ENCODE measurements at regions not wholly inside any gene's neighbourhood (a gene's known extent, or its start where the extent isn't known, plus 50 kb on each side); places are given as distances from the start of the nearest gene placed in this dataset.
"Not testable (repeated sequence)": the region's sequence is repeated elsewhere in the genome, so short reads cannot be mapped to it uniquely, and the experiment has no call there.

GRCh38 chr12:131335456-131335855 is 375.4 kb upstream of the SFSWAP start:
- peaks cover 0 to 7% (median 0%) of the 10 kb centered on the region in 11 donors for H3K9me3 ChIP-seq
- H3K36me3 ChIP-seq: no peaks in the 10 kb centered on the region
- 52 to 56% methylated on average over 4 of the region's 4 CpGs for WGBS, 2 donors
- H3K4me1 ChIP-seq: no peaks in the 10 kb centered on the region
- H3K27ac ChIP-seq: no peak overlapping the region
- DNase-seq (no peak), ATAC-seq (no peak)
- peaks cover 0 to 3% (median 0%) of the 10 kb centered on the region in 7 donors for H3K27me3 ChIP-seq
- intact Hi-C loops (cut with DNase I): no loop called here
- H3K4me3 ChIP-seq: no peak overlapping the region
- no peak for TF ChIP-seq CTCF (IDR thresholded peaks at IDR 0.05)

DNA sequence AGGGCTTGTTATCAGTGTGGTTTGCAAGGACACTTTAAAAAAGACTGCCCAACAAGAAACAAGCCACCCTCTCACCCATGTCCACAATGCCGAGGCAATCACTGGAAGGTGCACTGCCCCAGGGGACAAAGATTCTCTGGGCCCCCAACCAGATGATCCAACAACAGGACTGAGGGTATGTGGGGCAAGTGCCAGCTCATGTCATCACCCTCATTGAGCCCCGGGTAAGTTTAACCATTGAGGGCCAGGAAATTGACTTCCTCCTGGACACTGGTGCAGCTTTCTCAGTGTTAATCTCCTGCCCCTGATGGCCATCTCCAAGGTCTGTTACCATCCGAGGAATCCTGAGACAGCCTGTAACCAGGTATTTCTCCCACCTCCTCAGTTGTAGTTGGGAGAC is 373.0 kb upstream of the SFSWAP start:
- intact Hi-C loops (cut with DNase I): not testable (repeated sequence)
- WGBS, 2 donors: 57 to 58% methylated on average over 3 of the region's 3 CpGs

GRCh38 chr12:131340616-131341210 is 370.2 kb upstream of the SFSWAP start:
- no peak overlapping the region for H3K27ac ChIP-seq
- intact Hi-C loops (cut with DNase I): loop anchor here in 1 of 10 donors (5.0 kb wide), 1 partner anchor 282 kb away; no protein-coding TSS in a partner anchor
- TF ChIP-seq CTCF (IDR thresholded peaks at IDR 0.05): no peak
- no peaks in the 10 kb centered on the region for H3K9me3 ChIP-seq
- H3K4me1 ChIP-seq: no peaks in the 10 kb centered on the region
- H3K4me3 ChIP-seq: no peak overlapping the region
- WGBS, 2 donors: 69 to 75% methylated on average over 13 of the region's 13 CpGs
- DNase-seq: no peak
- no peak for ATAC-seq
- peaks cover 0 to 7% (median 0%) of the 10 kb centered on the region in 7 donors for H3K27me3 ChIP-seq
- H3K36me3 ChIP-seq: no peaks in the 10 kb centered on the region

More for the DNA sequence above, 373.0 kb upstream of the SFSWAP start:
- ATAC-seq, H3K4me1 ChIP-seq, H3K27me3 ChIP-seq, H3K9me3 ChIP-seq, H3K4me3 ChIP-seq, DNase-seq, H3K27ac ChIP-seq, H3K36me3 ChIP-seq: not testable (repeated sequence)

DNA sequence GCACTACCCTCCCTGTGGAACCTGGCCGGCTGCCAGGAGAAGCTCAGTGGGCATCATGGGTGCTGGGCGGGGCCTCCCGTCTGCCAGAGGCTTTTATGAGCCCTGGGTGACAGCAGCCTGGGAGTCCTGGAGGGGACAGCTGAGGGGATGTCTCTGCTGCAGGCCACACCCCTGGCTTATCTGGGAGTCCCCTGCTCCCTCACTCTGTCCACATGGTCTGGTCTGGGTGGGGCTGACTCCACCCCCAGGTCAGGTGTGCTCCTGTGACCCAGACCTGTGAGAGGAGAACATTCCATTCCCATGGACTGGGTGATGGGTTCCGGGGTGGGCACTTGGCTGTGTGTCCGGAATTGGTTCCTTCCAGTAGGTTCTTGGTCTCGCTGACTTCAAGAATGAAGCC is 369.3 kb upstream of the SFSWAP start:
- not testable (repeated sequence) for H3K27ac ChIP-seq, H3K4me1 ChIP-seq, H3K9me3 ChIP-seq, DNase-seq, ATAC-seq, H3K4me3 ChIP-seq, H3K36me3 ChIP-seq
- intact Hi-C loops (cut with DNase I): loop anchor here in 1 of 10 donors (5.0 kb wide), 1 partner anchor 281 kb away; no protein-coding TSS in a partner anchor
- peaks cover 0 to 11% (median 0%) of the 10 kb centered on the region in 7 donors for H3K27me3 ChIP-seq
- WGBS, 2 donors: 62 to 79% methylated on average over 5 to 6 of the region's 6 CpGs

DNA sequence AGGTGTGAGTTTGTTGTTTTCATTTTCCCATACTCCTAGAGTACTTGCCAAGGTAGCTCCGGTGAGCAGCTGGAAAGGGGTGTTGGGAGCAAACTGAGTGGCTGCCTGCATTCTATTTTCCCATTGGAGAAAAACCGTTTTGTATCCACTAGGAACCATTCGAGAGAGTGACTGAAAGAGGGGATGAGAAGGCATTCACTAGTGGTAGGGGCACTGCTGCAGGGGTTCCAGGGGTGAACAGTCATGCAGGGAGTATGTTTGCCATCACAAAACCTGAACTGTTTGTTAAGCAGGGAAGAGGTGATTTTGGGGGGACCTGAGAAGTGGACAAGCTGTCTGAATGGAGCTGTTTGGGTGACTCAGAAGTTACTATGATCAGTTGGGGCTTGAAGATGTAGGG is 367.5 kb upstream of the SFSWAP start:
- H3K9me3 ChIP-seq, H3K36me3 ChIP-seq, ATAC-seq, H3K4me1 ChIP-seq, DNase-seq, H3K4me3 ChIP-seq, H3K27ac ChIP-seq: not testable (repeated sequence)
- intact Hi-C loops (cut with DNase I): loop anchor here in 1 of 10 donors (5.0 kb wide), 1 partner anchor 279 kb away; no protein-coding TSS in a partner anchor
- peaks cover 0 to 12% (median 1%) of the 10 kb centered on the region in 7 donors for H3K27me3 ChIP-seq
- WGBS, 2 donors: 72 to 74% methylated on average over 3 of the region's 3 CpGs

- peaks cover 0 to 16% (median 11%) of the 10 kb centered on the region in 7 donors for H3K27me3 ChIP-seq
- not testable (repeated sequence) for H3K9me3 ChIP-seq, H3K4me1 ChIP-seq, DNase-seq, H3K36me3 ChIP-seq, H3K27ac ChIP-seq, H3K4me3 ChIP-seq
- intact Hi-C loops (cut with DNase I): loop anchor here in 6 of 10 donors (2.0 to 5.0 kb wide), 3 partner anchors 103 to 280 kb away; no protein-coding TSS in a partner anchor
- ATAC-seq: peak in 1 of 8 donors; percentile 13
- WGBS, 2 donors: 70% methylated on average over 22 of the region's 22 CpGs
These were observed 366.0 kb upstream of the SFSWAP start for GRCh38 chr12:131344715-131345520.
